ENCODE measurements at regions not wholly inside any gene's neighbourhood (a gene's known extent, or its start where the extent isn't known, plus 50 kb on each side); places are given as distances from the start of the nearest gene placed in this dataset.

DNA sequence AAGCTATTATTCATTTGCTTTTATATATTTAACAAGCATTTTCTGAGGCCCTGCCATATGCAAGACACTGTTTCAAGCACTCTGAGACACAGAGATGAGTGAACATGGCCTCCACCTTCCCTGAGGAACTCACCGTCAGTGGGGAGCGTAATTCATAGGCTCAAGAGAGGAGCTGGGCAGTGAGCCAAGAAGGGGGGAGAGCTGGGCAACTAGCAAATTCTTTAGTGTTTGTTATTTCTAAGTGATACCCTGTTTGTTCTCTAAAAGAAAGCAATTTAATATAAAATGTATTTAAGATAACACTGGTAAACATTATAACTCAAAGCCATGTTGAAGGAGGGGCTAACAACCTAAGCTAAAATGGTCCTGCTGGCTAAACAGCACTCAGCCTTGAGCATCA lies 119.2 kb upstream of the NGF start:
- in situ Hi-C loops (cut with HindIII; ENCODE audit: extremely low pct_ligation_motif_present, low pct_unique_long_range_greater_than_20kb) (no loop called here), intact Hi-C loops (cut with micrococcal nuclease; ENCODE audit: unreplicated experiment) (no loop called here)
- no peak overlapping the region for H2AFZ ChIP-seq (ENCODE audit: low read length)
- H3K4me2 ChIP-seq (ENCODE audit: low read depth, low read length) = no peak overlapping the region
- no peaks in the 10 kb centered on the region for H3K4me1 ChIP-seq (ENCODE audit: insufficient read depth, low read length)
- 6% methylated on average over 2 of the region's 2 CpGs for WGBS (ENCODE audit: low lambda C conversion rate)
- no peak overlapping the region for H3K27ac ChIP-seq (ENCODE audit: extremely low read length, insufficient read depth, low read length)
- H3K27me3 ChIP-seq (ENCODE audit: control insufficient read depth in 1 of 2, insufficient read depth in 2 of 2, low read length in 2 of 2) = no peaks in the 10 kb centered on the region; a peak in 1 of 5 replicates
- H3K4me3 ChIP-seq (replicated peaks in 1 of 3; ENCODE audit: insufficient read depth in 1 of 3, low read depth in 2 of 3, low read length in 3 of 3) = no peak overlapping the region
- ATAC-seq = no peak
- no peak overlapping the region for H3K9ac ChIP-seq (ENCODE audit: insufficient read depth, low read depth, low read length)
- no peak for DNase-seq (ENCODE audit: low spot score)
- POLR2A ChIA-PET = no interaction called here
- FAIRE-seq = no peak
- H3K9me3 ChIP-seq (ENCODE audit: low read length) = no peaks in the 10 kb centered on the region
- H4K20me1 ChIP-seq (ENCODE audit: insufficient read depth, low read length) = no peaks in the 10 kb centered on the region
- H3K79me2 ChIP-seq (ENCODE audit: insufficient read depth, low read length) = no peaks in the 10 kb centered on the region
- CTCF ChIA-PET (ENCODE audit: low intra/inter-chr PET ratio, low total read pairs) = no interaction called here
- TF ChIP-seq ZFP91 (CRISPR knock-in tag; IDR thresholded peaks at IDR 0.05; ENCODE audit: borderline replicate concordance) = no peak
- TF ChIP-seq MEIS2 (CRISPR knock-in tag; IDR thresholded peaks at IDR 0.05) = no peak
- no peak for TF ChIP-seq CHCHD3 (CRISPR knock-in tag; IDR thresholded peaks at IDR 0.05)
- TF ChIP-seq TRIM24 (CRISPR knock-in tag; IDR thresholded peaks at IDR 0.05) = no peak
- TF ChIP-seq ZNF737 (CRISPR knock-in tag; IDR thresholded peaks at IDR 0.05; ENCODE audit: borderline replicate concordance) = no peak
- no TSS peak for BruUV-seq (replicated peaks)
- no peaks in the 10 kb centered on the region for H3K36me3 ChIP-seq (replicated peaks in 1 of 2; ENCODE audit: control insufficient read depth in 1 of 2, insufficient read depth in 2 of 2, low read length in 2 of 2)

DNA sequence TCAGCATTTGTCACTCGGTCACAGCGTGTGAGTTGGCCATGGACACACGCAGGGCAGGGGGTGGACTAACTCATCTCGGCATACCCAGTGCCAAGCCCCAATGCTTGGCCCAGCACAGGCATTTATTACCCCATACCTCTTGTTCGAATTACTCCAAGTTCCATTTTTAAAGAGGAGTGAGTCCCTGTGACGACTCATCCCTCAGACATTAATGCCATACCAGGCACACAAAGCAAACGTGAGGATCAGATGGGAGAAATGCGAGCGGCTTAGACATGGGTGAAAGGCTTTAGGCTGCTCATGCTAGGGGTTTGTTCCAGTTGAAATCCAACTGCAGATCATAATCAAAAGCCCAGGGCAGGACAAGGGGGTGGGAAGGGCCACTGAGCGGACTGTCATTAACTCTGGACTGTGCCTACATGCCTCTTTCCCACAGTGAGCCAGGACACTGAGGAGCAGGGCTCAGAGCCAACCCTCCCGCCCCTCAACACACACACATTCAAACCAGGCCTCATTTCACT lies 118.5 kb upstream of the NGF start:
- H3K27me3 ChIP-seq (ENCODE audit: control insufficient read depth in 1 of 2, insufficient read depth in 2 of 2, low read length in 2 of 2) = no peaks in the 10 kb centered on the region; a peak in 1 of 5 replicates
- WGBS (ENCODE audit: low lambda C conversion rate) = 43% methylated on average over 10 of the region's 11 CpGs
- H3K9me3 ChIP-seq (ENCODE audit: low read length) = no peaks in the 10 kb centered on the region
- ChIA-PET CTCF (ENCODE audit: low intra/inter-chr PET ratio, low total read pairs) (no interaction called here), POLR2A (no interaction called here)
- BruUV-seq (replicated peaks) = no TSS peak
- H3K4me1 ChIP-seq (ENCODE audit: insufficient read depth, low read length) = no peaks in the 10 kb centered on the region
- H3K36me3 ChIP-seq (replicated peaks in 1 of 2; ENCODE audit: control insufficient read depth in 1 of 2, insufficient read depth in 2 of 2, low read length in 2 of 2) = no peaks in the 10 kb centered on the region
- no peak overlapping the region for H3K4me2 ChIP-seq (ENCODE audit: low read depth, low read length)
- no peak for FAIRE-seq
- H2AFZ ChIP-seq (ENCODE audit: low read length) = no peak overlapping the region
- DNase-seq (ENCODE audit: low spot score) = no peak
- H3K4me3 ChIP-seq (replicated peaks in 1 of 3; ENCODE audit: insufficient read depth in 1 of 3, low read depth in 2 of 3, low read length in 3 of 3) = no peak overlapping the region
- no peaks in the 10 kb centered on the region for H3K79me2 ChIP-seq (ENCODE audit: insufficient read depth, low read length)
- no peak overlapping the region for H3K27ac ChIP-seq (ENCODE audit: extremely low read length, insufficient read depth, low read length)
- H3K9ac ChIP-seq (ENCODE audit: insufficient read depth, low read depth, low read length) = no peak overlapping the region
- intact Hi-C loops (cut with micrococcal nuclease; ENCODE audit: unreplicated experiment) = no loop called here
- no peak for ATAC-seq
- H4K20me1 ChIP-seq (ENCODE audit: insufficient read depth, low read length) = no peaks in the 10 kb centered on the region
- TF ChIP-seq, protein P1, sequence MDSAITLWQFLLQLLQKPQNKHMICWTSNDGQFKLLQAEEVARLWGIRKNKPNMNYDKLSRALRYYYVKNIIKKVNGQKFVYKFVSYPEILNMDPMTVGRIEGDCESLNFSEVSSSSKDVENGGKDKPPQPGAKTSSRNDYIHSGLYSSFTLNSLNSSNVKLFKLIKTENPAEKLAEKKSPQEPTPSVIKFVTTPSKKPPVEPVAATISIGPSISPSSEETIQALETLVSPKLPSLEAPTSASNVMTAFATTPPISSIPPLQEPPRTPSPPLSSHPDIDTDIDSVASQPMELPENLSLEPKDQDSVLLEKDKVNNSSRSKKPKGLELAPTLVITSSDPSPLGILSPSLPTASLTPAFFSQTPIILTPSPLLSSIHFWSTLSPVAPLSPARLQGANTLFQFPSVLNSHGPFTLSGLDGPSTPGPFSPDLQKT (CRISPR knock-in tag; IDR thresholded peaks at IDR 0.05; ENCODE audit: borderline replicate concordance) = no peak
- TF ChIP-seq MTF2 (CRISPR knock-in tag; IDR thresholded peaks at IDR 0.05; ENCODE audit: borderline replicate concordance) (no peak), ZNF670 (CRISPR knock-in tag; IDR thresholded peaks at IDR 0.05; ENCODE audit: borderline replicate concordance) (no peak), ZNF274 (CRISPR knock-in tag; IDR thresholded peaks at IDR 0.05) (no peak), MIER3 (CRISPR knock-in tag; IDR thresholded peaks at IDR 0.05; ENCODE audit: borderline replicate concordance) (no peak), KLF12 (CRISPR knock-in tag; IDR thresholded peaks at IDR 0.05; ENCODE audit: borderline replicate concordance) (no peak)
- TF ChIP-seq, protein P2, sequence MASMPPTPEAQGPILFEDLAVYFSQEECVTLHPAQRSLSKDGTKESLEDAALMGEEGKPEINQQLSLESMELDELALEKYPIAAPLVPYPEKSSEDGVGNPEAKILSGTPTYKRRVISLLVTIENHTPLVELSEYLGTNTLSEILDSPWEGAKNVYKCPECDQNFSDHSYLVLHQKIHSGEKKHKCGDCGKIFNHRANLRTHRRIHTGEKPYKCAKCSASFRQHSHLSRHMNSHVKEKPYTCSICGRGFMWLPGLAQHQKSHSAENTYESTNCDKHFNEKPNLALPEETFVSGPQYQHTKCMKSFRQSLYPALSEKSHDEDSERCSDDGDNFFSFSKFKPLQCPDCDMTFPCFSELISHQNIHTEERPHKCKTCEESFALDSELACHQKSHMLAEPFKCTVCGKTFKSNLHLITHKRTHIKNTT (CRISPR knock-in tag; IDR thresholded peaks at IDR 0.05) = no peak
- in situ Hi-C loops (cut with HindIII; ENCODE audit: extremely low pct_ligation_motif_present, low pct_unique_long_range_greater_than_20kb) = no loop called here

All from HepG2 (cell line).